ENCODE measurements at regions not wholly inside any gene's neighbourhood (a gene's known extent, or its start where the extent isn't known, plus 50 kb on each side); places are given as distances from the start of the nearest gene placed in this dataset.

- no peak overlapping the region for H2BK5ac ChIP-seq (ENCODE audit: insufficient read length, low read length)
- H3K4me1 ChIP-seq (ENCODE audit: insufficient read depth, low read length), result peaks cover 2% of the 10 kb centered on the region; the same call in 1 of the 2 replicates
- no peaks in the 10 kb centered on the region for H3K27me3 ChIP-seq (ENCODE audit: insufficient read depth, low read length)
- DNase-seq, result no peak
- H3K23ac ChIP-seq (ENCODE audit: insufficient read length, low read depth, low read length), result no peak overlapping the region
- H4K91ac ChIP-seq (ENCODE audit: insufficient read length, low read depth, low read length), result no peak overlapping the region
- H3T11ph ChIP-seq (ENCODE audit: low read length), result no peak overlapping the region
- Mint-ChIP-seq H3K4me1 (peaks cover 8 to 9% of the 10 kb centered on the region in 2 experiments), H3K36me3 (ENCODE audit: insufficient read depth in 1 of 3, low read depth in 3 of 3) (peaks cover 0 to 8% (median 2%) of the 10 kb centered on the region in 3 experiments; a peak in 4 of 7 replicates), H3K4me3 (no peak overlapping the region), H3K27me3 (ENCODE audit: low read depth) (no peaks in the 10 kb centered on the region), H3K9me3 (peaks cover 4 to 5% of the 10 kb centered on the region in 2 experiments), H3K27ac (no peak overlapping the region)
- H3K27ac ChIP-seq (ENCODE audit: insufficient read length, low read depth, low read length), result no peak overlapping the region
- no peak overlapping the region for H2AK5ac ChIP-seq (ENCODE audit: insufficient read length, low read length)
- H4K20me1 ChIP-seq (ENCODE audit: control insufficient read depth, insufficient read depth, insufficient read length), result no peaks in the 10 kb centered on the region
- no peak overlapping the region for H3K4ac ChIP-seq (ENCODE audit: low read depth, low read length)
- H3K23me2 ChIP-seq (ENCODE audit: insufficient read length, low read depth, low read length, poor library complexity, severe bottlenecking), result no peaks in the 10 kb centered on the region
- H3K14ac ChIP-seq (ENCODE audit: insufficient read depth, low read length), result no peak overlapping the region
- WGBS (ENCODE audit: extremely low coverage, insufficient read length, low lambda C conversion rate), result no CpG with 5 or more reads among the region's 1 CpG
- H2BK15ac ChIP-seq (ENCODE audit: low read depth, low read length), result no peak overlapping the region
- TF ChIP-seq CTCF (conservative IDR thresholded peaks at IDR 0.05), result no peak
- no peaks in the 10 kb centered on the region for H3K79me2 ChIP-seq (ENCODE audit: insufficient read depth, low read length)
- H3K4me2 ChIP-seq (ENCODE audit: insufficient read depth, insufficient read length, low read length), result no peak overlapping the region
- no peak overlapping the region for H3K9ac ChIP-seq (ENCODE audit: extremely low read depth, insufficient read length, low read length)
- no peaks in the 10 kb centered on the region for H3K9me3 ChIP-seq (ENCODE audit: control insufficient read depth, low read depth, low read length)
- H2BK120ac ChIP-seq (ENCODE audit: low read depth, low read length, poor library complexity, severe bottlenecking), result no peak overlapping the region
- H4K8ac ChIP-seq (replicated peaks; ENCODE audit: insufficient read length, low read depth, low read length), result no peak overlapping the region
- H2BK20ac ChIP-seq (ENCODE audit: low read depth, low read length, poor library complexity, severe bottlenecking), result no peak overlapping the region
- H2BK12ac ChIP-seq (ENCODE audit: insufficient read length, low read depth, low read length), result no peak overlapping the region
- no peak overlapping the region for H2AFZ ChIP-seq (ENCODE audit: low read length)
- H3K18ac ChIP-seq (ENCODE audit: insufficient read length, low read depth, low read length), result no peak overlapping the region
- no peak overlapping the region for H4K5ac ChIP-seq (ENCODE audit: insufficient read length, low read depth, low read length)
- no peak overlapping the region for H3K56ac ChIP-seq (ENCODE audit: insufficient read length, low read depth, low read length)
- H3K79me1 ChIP-seq (ENCODE audit: insufficient read depth, low read depth, low read length, poor library complexity, severe bottlenecking), result no peaks in the 10 kb centered on the region
Observed at GRCh38 chr2:144026753-144027152, 493.2 kb downstream of the ZEB2 start.

All from H9 (cell line).